HG03432 (cell line): ENCODE measurements at regions not wholly inside any gene's neighbourhood (a gene's known extent, or its start where the extent isn't known, plus 50 kb on each side); places are given as distances from the start of the nearest gene placed in this dataset.

Experiments used
- ATAC-seq: cut with Tn5 transposase; IDR thresholded peaks from one replicate; pipeline ENCODE4 v1.9.1; 2021; ENCODE audit warnings: mild to moderate bottlenecking, moderate library complexity; ENCODE audit not compliant: unreplicated experiment

DNA sequence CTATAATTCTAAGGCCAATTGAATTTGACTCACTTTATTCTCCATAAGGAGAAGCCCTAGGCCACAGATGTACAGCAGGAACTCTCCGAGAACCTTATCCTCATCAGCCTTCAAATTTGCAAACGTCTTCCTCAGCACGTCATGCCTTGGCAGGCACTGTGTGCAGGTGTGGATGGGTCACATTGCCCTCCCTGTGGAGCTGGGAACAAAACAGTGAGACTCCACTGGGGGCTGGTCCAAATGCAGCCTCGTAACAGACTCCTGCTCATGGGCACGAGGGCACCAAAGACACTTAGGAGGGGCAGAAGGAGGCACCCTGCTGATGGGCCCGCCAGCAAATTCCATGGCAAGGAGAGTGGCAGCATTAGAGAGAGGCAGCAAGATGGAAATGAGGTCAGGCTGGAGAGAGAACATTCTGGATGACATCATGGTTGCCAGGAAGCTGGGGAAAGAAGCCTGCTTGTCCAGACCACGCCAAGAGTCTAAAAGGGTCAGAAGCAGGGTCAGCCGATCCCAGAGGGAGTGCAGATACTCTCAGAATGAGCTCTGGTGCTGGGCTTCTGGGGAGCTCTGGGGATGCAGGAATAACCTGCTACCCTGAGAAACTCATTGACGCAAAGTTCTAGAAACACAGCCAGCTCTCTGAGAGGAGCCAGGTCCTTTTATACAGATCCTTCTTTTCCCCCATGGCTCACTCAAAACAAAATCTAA is 242.2 kb downstream of the B3GLCT start:
- no peak for ATAC-seq

DNA sequence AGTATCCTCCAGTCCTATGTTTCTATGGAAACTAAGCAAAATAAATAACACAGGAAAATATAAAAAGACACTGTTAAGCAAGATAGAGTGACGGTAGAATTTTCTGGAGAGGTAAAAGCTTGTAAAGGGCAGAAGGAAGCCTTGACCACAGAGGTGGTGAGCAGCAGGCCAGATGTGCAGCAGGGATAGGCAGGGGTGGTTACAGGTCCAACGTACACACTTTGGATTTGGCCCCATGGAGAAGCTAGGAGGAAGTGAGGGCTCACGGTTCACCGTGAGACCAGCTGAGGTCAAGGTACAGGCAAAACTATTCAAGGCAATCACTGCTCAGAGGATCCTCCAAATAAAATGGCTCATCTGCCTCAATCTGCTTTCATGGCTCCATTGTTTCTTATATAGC is 242.8 kb downstream of the B3GLCT start:
- no peak for ATAC-seq

DNA sequence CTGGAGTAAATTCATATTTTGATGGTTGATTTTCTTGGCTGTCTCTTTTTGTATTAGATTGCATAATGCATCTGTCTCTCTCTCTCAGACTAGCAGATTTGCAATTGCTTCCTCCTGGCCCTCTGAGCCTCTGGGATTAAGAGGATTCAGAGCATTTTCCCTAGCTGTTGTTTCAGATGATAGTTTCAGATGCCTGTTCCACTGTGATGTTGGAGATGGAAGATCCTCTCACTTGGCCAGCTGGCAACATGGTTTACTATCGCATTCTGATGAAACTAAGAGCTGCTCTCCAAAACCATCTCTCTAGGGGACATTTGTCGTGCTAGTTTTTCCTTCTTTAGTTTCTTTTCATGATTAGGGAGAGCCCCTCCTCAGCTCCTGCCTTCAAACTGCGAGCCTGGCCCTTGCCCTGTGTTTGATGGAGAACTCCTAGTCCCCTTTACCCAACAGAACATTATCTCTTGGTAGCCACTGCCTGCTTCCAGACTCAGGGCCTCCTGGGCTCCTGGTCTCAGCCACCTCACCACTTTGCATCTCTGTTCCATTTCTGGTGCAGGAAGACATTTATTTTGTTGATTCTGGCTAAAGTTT is 244.6 kb downstream of the B3GLCT start:
- no peak for ATAC-seq

DNA sequence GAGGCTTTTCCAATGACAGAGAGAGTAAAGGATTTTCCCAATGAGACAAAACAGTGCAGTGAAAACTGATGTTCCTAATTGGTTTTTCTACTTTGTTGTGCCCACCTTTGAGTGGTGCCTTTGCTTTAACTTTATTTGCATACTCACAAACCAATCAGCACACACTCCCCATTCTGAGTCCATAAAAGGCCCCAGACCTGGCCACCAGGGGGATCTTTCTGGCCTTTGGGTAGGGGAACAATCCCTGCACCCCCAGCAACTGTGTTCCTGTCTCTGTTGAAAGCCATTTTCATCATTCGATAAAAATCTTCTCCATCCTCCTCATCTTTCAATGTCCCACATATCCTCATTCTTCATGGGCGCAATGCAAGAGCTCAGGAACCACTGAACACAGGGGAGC is 252.8 kb downstream of the B3GLCT start:
- no peak for ATAC-seq

DNA sequence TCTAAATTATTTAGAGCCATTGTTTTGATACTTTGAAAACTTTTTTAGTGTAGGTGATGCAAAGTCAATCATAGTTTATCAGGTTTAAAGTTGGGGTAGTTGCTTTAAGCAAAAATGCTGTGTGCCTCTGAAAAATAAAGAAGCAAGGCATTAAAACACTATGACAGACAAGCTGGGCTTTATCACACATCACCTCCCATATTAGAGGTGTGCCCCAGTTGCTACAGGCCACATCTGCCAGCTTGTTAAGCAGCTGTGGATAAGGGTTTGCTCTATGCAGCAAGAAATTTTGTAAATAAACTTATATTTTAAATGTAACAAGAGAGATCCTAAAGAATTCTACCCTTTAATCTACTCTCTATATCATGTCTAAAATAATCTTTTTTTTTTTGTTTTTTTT is 255.8 kb downstream of the B3GLCT start:
- ATAC-seq: no peak

DNA sequence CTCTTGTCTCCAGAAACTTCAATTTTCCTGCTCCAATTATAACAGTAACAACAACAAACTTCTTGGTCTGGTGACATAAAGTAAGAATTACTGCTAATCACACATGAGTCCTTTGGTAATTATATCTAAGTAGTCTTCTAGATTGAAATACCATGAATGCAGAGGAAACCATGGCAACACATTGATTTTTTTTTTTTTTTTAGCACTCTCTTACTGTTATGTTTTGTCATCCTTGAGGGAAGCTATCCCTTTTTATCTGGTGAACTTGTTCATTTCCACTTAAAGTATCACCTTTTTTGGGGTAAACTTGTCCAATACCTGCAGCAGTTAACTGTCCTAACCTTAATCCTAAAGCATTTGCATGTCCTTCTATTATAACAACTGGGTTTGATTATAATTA is 256.3 kb downstream of the B3GLCT start:
- ATAC-seq: no peak

DNA sequence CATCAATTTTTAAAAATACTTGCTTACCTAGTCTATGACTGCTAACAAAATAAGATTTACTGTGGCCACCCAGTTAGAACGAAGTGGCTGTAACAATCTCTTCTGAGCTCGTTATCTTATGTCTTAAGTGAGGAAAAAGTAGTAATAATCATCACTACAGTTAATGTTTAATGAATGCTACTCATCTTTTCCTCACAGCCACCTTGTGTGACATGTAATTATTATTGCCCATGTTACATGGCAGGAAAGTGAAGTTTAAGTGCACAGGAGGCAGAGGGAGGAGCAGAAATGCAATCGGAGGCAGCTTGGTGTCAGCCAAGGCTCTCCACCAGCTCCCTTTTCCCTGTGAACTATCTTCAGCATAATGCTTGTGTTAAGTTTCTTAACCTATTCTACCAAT is 260.3 kb downstream of the B3GLCT start:
- ATAC-seq: no peak

DNA sequence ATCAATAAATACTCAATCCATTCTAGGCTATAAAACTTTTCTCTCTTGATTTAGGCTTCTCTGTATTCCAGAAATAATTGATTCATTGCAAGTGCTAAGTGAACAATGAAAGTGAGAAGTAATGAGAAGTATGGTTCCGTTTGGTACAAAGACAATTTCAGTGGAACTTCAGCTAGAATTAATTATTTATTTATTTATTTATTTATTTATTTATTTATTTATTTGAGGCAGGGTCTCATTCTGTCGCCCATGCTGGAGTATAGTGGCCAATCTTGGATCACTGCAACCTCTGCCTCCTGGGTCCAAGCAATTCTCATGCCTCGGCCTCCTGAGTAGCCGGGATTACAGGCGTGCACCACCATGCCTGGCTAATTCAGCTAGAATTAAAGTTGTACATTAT is 262.1 kb downstream of the B3GLCT start:
- ATAC-seq: no peak

DNA sequence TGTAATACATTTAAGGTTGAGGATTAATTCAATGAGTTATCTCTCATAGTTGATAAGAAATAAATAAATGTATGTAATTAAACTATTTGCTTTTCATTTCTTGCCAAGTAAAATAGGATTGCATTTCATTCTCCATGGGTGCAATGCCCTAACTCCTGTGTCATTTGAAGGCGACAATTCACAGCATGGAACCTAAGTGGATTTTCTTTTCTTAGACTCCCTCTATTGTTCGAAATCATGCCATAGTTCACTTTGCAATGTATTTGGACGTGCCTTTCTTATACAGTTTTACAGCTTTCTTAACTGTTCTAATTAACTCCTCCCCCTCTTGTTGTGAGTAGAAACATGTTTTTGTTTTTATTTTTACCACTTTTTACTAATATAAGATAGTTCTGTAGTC is 263.0 kb downstream of the B3GLCT start:
- ATAC-seq: no peak

DNA sequence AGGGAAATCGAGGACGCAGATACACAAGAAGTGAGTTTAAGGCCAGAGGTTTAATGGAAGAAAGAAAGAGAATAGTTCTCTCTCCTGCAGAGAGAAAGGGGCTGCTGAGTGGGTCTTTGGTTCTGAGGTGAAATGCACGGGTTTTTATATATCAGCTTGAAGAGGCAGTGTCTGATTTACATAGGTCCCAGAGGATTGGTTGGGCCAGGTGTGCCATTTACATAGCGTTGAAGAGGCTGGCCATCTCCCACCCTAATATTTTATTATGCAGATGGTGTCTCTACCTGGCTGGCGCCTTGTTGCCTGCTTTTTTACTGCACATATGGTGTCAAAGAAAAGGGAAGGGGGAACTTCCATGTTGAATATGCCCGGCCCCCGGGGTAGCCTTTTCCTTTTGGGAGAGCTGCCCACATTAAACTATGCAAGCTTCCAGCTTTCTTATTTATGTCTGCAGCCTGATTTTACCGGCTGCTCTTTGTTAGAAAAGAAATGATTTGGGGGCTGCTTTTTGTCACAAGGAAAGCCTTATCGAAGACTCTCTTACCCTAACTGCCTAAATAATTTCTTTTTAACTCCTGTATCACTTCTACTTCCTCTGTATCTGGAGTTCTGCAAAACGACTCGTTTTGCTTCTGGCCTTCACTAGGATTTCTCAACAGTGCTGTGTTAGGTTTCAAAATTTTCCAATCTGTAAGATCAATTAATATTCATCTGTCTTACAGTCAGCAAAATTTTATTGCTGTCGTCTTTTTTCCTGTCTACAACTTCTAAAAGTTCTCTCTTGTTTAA is 268.5 kb downstream of the B3GLCT start:
- no peak for ATAC-seq

DNA sequence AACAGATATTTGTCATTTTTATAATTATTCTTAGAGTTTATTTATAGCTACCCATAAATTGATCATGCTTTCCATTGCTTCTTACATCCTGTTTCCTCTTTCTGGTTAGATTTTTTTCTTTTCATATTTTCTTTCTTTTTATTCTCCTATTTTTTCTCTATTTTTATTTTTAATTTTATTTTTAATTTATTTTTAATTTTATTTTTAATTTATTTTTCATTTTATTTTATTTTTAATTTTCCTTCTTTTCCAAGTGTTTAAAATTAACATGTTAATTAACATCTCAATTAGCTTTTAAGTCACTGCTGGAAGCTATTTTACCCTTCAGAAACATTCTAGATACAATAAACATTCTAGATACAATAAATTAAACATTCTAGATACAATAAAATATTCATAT is 269.6 kb downstream of the B3GLCT start:
- no peak for ATAC-seq

DNA sequence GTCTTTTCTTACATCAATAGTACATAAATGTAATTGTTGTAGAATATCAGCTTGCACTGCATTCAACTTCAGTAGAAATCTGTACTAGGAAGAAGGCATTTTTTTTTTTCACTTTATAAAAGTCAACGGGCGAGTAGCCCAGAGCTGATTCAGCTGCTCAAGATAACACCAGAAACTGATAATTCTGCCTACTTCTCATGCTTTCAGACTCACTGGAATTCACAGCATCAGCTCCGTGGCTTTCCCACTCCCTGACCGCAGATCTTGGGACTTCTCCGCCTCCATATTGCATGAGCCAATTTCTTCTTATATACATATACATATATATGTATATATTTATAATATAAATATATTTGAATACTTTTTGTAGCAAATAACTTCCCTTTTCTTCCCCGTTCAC is 263.1 kb upstream of the RXFP2 start:
- no peak for ATAC-seq

DNA sequence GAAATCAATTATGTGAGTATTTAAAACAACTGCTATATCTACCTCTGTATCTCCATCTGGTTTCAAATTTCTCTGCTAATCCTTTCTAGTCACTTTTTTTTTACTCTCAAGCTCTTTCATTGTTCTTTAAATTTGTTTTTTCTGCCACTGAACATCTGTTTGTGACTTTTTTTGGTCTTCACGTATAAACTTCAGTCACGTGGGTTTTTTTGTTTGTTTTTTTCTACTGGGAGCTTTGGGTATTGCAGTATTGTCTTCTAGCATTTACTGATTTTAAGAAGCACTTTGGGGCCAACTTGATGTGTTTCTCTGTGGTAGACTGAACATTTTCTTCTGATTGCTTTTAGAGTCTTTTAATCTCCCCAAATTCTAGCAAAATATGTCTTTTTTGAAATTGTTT is 262.6 kb upstream of the RXFP2 start:
- ATAC-seq: no peak

DNA sequence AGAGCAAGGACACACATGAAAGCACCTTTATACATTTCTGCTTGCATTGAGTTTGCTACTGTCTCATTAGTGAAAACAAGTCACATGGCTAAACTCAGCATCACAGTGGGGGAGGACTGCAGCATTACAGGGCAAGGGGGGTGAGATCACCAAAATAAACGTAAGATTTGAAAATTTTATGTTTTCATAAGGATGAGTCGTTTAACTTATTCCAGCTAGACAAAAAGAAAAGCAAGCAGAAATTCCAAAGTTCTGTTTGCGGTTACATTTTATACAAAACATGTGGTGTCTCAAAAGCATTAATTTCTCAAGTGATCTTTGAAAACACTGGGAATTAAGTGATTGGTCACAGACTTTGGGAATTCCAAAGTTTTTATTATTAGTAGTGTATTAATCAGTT is 261.4 kb upstream of the RXFP2 start:
- no peak for ATAC-seq

DNA sequence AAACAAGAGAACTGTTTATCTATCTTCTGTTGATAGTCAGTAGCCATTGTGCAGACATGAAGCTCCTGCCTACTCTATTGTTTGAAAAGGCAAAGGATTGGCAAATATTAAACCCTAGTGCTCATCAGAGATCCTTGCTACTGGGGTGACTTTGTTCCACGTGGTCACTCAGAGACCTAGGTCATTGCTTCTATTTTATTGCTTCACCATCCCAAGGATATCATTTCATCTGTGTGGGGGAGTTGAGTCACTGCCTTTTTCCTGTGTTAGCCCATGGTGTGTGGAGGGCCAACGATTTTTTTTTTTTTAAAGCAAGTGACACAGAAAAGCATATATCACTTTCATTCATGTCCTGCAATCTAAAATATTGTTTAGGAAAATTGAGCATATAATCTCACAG is 254.1 kb upstream of the RXFP2 start:
- ATAC-seq: no peak

DNA sequence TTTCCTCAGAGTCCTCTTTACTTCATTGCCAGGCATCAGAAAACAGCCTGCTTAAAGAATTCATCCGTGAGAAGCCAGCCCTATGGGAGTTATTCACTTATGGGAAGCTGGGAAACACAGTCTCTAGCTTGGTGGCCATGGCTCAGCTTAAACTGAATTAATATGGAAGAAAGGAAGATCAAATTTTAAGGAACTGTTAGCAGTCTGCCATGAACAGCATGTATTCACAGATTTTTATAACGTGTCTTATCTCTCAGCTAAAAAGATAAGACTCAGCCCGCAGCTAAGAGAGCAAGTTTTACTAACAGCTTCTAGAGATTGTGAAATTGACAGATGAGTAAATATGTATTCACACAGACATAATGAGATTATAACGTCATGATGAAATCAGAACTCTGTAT is 253.7 kb upstream of the RXFP2 start:
- ATAC-seq: no peak

DNA sequence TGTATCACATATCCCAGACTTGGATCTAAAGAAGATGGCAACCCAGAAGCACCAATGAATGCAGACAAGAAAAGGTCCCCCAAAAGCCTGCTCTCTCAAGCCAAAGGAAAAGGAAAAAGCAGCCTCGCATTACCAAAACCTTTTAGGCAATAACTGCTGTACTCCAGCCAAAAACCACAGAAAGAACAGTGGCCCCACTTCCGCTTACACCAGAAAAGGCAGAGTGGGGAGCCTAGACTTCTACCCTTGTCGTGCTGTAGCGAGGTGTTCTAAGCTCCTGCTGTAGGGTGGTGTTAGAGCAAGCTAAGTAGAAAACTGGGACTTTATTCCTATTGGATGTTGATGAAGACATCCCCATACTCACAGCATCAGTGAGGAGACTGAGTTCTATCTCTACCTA is 244.0 kb upstream of the RXFP2 start:
- no peak for ATAC-seq

DNA sequence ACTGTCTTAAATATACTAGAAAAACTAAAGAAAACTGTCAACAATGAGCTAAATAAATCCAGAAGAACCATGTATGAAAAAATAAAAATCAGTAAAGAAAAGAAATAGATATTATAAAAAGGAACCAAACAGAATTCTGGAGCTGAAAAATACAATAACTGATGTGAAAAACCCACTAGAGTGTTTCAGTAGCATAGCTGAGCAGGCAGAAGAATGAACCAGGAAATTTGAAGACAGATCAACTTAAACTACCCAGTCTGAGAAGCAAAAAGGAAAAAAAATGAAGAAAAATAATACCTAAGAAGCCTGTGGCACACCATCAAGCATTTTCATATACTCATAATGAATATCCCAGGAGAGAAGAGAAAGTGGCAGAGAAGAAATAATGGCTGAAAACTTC is 240.1 kb upstream of the RXFP2 start:
- no peak for ATAC-seq

DNA sequence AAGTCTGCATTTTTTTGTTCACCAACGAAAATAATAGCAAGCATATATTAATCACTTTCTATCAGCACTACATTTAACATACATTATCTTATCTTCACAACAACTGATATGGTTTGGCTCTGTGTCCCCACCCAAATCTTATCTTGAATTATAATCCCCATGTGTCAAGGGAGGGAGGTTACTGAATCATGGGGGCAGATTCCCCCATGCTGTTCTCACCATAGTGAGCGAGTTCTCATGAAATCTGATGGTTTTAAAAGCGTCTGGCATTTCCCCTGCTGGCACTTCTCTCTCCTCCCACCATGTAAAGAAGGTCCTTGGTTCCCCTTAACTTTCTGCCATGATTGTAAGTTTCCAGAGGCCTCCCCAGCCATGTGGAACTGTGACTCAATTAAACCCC is 235.7 kb upstream of the RXFP2 start:
- ATAC-seq: no peak

DNA sequence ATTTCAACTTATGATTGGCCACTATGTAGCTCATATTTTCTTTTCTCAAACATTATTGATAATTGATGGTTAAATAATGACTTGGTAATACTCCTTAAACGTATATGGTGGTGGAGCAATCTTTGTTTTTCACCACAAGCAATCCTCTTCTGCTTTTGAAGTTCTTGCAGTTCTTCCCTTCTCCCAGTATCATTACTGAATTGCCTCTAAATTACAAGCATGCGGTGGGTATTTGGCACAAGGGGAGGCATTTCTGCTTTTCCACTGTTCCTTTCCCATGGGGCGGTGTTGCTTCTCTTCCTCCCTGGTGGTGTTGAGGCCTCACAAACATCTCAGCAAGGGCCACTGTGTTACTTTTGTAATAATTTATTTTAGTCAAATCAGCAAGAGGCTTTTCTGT is 234.4 kb upstream of the RXFP2 start:
- ATAC-seq: no peak

DNA sequence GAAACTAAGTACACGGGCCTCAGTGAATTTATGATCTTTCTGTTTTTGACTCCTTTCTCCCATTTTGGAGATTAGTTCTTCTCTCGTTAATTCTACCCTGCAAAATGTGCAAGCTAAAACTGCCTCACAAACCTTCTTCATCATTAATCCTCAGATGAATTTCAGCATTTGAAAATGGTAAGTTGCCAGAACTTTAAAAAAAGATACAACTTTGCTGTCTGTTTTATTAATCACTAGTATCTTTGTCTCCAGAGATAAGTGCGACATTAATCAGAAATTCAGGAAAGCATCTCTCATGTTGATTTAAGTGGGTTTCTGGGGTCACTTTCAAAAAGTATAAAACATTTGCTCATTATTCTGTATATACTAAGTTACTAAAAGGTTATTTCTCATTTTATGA is 227.0 kb upstream of the RXFP2 start:
- ATAC-seq: no peak

DNA sequence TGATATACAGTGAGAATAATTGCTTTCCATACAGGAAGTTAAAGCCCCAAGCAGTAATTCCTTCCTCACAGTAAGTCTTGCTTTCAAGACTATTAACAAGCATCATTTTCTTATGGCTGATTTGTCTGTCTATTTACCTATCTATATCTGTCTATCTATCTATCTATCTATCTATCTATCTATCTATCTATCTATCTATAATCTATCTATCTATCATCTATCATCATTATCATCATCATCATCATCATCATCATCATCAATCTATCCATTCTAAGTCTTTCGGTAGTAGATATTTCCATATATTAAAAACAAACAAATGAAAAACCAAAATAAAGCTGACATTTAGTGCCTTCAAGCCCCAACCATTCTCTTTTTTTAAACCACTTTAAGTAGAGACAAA is 224.4 kb upstream of the RXFP2 start:
- no peak for ATAC-seq
